ENCODE measurements at regions not wholly inside any gene's neighbourhood (a gene's known extent, or its start where the extent isn't known, plus 50 kb on each side); places are given as distances from the start of the nearest gene placed in this dataset.
"Not testable (repeated sequence)": the region's sequence is repeated elsewhere in the genome, so short reads cannot be mapped to it uniquely, and the experiment has no call there.

DNA sequence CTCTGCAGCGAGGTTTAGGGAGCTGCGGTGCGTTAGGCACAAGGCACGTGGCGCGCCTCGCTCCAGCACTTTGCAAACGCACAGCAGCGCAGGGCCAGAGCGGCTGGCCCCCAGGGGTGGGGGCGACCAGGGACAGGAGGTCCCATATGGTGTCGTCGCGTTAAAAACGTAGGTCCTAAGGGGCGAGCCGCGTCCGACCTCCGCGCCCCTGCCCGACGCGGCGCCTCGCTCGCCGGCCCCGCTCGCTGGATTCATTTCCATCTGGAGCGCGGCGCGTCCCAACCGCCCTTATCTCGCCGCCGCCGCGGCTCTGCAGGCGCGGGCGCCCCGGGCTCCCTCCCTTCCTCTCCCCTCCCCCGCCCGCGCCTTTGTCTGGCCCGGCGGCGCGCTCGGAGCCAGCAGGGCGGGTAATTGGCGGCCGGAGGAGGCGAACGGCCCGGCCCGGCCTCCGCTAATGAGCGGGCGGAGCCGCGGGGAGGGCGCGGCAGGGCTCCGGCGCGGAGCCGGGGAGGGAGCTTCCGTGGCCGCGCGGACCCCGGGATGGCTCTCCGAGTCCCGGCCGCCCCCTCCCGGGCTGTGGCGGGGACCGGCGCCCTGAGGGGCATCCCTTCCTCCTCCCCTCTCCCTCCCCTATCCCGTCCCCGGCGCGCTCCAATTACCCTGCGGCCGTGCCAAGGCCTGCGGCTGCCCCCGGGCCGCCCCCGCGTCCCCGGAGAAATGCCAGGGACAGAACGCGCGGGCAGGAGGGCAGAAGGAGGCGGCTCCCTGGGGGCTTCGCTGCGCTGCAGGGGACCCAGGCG is 409.0 kb downstream of the BCOR start:
- DNase-seq: peak; percentile 1

GRCh38 chrX:39689376-39690104 is 408.2 kb downstream of the BCOR start:
- no peak for DNase-seq

DNA sequence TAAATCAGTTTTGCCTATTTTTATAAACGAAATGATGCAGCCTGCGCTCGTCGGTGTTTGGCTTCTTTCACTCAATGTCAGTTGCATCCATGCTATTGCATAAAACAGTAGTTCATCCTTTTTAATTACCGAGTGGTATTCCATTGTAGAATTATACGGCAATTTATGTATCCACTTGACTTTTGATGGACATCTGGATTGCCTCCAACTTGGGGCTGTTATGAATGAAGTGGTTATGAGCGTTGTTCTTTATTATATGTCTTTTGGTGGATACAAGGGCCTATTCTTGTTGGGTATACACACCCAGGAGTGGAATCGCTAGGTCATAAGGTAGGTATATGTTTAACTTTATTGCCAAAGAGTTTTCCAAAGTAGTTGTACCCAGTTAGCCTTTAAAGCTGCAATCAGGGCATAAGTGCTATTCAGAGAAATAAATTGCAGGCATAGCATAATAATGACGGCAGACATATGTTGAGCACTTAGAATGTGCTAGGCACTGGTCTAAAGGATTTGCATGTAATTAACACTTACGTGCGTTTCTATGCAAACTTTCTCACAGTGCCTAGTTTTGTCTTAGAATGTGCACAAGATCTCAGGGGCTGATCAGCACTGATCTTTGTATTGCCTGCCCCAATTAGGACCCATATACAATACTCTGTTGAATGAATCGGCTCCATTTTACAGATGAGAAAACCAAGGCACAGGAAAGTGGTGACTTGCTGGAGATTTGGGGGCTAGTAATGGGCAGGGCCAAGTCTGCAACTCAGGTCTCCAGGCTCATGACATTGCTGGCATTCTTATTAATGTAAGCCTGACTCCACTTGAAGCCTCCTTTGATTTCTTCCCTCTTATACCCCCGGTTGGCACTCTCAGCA is 407.0 kb downstream of the BCOR start:
- DNase-seq: no peak

DNA sequence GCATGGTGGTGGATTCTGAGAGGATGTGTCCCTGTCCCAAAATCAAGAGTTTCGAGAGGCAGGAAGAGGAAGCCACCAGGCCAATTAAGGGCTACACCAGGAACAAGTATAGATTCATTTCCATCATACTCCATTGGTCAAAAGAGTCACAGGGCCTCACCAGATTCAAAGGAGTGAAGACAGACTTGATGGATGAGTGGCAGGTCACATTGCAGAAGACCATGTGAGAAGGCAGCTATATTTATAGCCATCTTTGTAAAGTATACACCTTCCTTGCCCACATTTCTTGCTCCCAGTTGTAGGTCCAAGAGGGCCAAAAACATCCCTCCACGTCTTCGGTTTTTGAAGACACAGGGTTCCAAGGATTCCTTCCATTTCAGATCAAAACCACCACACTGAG is 406.0 kb downstream of the BCOR start:
- no peak for DNase-seq

DNA sequence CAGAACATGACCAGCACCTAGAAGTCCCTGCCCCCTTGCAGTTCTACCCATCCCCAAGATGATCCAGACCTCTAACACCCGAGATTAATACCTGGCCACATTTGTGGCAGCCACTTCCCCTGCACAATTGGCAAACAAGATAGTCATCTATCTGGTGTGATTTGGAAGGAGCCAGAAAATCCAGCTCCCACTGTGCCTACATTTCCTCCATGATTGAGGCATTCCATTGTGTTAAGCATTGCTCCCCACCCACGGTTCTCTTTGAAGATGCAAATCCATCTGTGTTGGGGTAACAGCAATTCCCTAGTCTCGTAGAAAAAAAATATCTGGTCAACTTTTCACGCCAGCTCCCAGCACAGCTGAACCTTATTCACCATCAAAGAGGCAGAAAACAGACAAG is 405.0 kb downstream of the BCOR start:
- DNase-seq: no peak

- DNase-seq: no peak
These were observed 404.5 kb downstream of the BCOR start for GRCh38 chrX:39693298-39693697.

- not testable (repeated sequence) for DNase-seq
These were observed 395.1 kb downstream of the BCOR start for GRCh38 chrX:39702636-39703035.

- no peak for DNase-seq
These were observed 394.5 kb downstream of the BCOR start for GRCh38 chrX:39703307-39703706.

DNA sequence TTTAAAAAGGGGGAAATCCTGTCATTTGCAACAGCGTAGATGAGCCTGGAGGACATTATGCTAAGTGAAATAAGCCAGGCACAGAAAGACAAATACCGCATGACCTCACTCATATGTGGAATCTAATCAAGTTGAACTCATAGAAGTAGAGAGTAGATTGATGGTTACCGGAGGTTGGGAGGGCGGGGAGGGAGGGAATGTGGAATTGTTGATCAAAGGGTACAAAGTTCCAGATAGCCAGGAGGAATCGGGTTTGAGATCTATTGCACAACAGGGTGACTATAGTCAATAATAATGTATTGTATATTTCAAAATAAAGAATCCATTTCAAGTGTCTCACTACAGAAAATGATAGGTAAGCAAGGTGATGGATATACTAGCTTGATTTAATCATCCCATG is 393.2 kb downstream of the BCOR start:
- no peak for DNase-seq

- DNase-seq: no peak
These were observed 392.5 kb downstream of the BCOR start for GRCh38 chrX:39705290-39705689.

GRCh38 chrX:39709364-39709763 is 388.4 kb downstream of the BCOR start:
- no peak for DNase-seq

DNA sequence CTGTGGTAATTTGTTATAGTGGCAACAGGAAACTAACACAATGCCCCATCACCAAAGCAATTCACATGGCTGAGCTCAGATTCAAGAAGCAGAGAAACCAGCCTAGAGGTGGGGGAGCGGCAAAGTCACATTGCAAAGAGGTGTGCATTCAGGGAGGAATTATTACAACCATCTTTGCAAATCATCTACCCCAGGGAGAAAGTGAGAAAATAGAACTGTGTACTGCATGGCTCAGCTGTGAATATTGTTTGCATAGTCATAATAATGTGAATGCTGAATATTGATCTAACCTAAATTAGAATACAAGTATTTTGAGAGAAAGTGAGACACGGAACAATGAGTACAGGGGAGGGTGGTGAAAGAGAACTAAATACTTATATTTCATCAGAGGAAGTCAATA is 387.9 kb downstream of the BCOR start:
- DNase-seq: no peak

GRCh38 chrX:39710776-39711175 is 387.0 kb downstream of the BCOR start:
- DNase-seq: no peak

- no peak for DNase-seq
These were observed 383.3 kb downstream of the BCOR start for GRCh38 chrX:39714471-39714870.

DNA sequence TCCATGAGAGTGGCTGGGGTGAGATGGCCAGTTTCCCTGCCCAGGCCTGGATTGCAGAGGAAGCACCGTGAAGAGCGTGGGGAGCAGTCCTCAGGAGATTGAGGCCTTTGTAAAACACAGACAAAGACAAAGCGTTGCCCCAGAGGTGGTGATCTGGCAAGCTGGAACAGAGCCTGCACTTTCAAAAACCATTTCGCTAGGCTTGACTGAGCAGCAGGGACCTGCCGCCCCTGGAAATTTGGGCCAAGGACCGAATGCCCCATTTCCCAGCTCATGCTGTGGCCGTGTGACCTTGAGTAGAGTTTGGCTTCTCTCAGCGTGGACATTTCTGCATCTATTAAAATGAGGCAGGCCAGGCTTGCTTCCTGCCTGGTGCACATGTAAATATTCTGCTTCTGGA is 381.4 kb downstream of the BCOR start:
- no peak for DNase-seq

DNA sequence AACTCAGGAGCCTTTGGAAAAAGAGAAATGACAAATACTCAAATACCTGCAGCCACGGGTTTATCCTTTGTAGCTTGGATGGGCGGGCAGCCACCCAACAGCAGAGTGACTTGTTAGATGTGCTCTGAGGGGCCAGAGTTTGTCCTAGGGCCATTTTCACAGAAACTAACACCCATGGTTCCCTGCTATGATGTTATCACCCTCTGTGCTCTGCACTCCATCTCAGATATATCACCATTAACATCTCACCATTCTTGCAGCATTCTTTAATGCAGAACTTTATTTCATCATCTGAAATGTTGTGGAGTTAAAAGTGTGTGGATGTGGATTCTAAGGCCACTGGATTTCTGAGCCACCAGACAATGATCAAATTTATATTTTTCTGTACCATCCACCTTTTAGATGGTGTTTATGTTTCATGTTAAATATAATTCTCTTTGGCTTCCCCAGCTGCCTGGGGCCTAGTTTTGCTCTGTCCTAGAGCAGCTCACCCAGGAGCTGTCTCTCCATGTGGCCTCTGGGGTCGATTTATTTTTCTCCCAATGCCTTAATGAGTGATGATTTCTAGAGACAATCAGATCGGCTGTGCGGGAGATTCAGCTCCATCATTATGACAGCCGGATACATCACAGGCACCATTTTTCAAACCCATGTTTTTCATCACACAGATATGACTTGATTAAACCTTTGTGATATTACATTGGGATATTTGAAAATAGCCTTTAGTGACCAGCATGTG is 380.8 kb downstream of the BCOR start:
- DNase-seq: no peak

GRCh38 chrX:39718981-39719380 is 378.8 kb downstream of the BCOR start:
- no peak for DNase-seq

GRCh38 chrX:39720945-39721344 is 376.8 kb downstream of the BCOR start:
- DNase-seq: no peak

GRCh38 chrX:39721566-39722279 is 376.0 kb downstream of the BCOR start:
- no peak for DNase-seq

DNA sequence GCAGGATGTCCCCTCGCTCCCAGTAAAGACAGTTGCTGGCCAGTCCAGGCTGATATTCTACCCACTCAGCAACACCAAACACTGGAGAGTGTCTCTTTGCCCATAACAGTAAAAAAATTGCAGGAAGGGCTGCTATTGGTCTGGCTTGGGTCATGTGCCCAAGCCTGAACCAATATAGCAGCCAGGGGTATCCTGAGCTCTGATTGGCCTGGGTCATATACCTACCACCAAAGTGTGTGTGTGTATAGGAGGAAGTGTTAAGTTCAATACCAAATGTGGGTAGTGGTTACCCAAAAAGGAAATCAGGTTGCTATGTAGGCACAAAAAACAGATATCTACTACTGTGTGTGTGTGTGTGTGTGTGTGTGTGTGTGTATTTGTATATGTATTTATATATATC is 373.2 kb downstream of the BCOR start:
- DNase-seq: no peak

- DNase-seq: no peak
These were observed 372.6 kb downstream of the BCOR start for GRCh38 chrX:39725114-39725513.

All from activated T-cell treated with anti-CD3 and anti-CD28 coated beads for 4 hours (primary cell).